ENCODE measurements at regions not wholly inside any gene's neighbourhood (a gene's known extent, or its start where the extent isn't known, plus 50 kb on each side); places are given as distances from the start of the nearest gene placed in this dataset.

DNA sequence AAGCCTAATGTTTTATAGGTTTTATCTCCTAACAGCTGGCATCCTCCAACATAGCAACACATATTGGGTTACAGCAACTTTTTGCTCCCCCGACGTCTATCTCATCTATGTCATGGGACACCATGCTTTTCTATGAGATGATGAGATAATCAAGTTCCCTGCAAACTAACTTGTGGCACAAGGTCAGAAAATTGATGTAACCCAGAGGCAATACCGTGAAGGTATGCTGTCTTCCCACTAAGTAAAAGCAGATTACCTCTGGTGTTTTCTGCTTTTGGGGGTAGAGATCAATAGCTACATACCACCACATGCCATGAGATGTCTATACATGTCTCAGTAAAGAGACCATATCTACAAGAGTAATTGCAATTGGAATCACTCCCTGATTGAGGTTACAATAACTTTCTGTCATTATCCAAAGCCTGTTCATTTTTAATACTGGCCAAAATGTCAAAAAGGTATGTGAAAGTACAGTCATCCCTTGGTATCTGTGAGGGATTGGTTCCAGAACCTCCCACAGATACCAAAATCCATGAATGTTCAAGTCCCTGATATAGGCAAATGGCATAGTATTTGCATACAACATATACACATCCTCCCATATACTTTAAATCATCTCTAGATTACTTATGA is 131.3 kb downstream of the CYSLTR2 start:
- TF ChIP-seq, protein P1, sequence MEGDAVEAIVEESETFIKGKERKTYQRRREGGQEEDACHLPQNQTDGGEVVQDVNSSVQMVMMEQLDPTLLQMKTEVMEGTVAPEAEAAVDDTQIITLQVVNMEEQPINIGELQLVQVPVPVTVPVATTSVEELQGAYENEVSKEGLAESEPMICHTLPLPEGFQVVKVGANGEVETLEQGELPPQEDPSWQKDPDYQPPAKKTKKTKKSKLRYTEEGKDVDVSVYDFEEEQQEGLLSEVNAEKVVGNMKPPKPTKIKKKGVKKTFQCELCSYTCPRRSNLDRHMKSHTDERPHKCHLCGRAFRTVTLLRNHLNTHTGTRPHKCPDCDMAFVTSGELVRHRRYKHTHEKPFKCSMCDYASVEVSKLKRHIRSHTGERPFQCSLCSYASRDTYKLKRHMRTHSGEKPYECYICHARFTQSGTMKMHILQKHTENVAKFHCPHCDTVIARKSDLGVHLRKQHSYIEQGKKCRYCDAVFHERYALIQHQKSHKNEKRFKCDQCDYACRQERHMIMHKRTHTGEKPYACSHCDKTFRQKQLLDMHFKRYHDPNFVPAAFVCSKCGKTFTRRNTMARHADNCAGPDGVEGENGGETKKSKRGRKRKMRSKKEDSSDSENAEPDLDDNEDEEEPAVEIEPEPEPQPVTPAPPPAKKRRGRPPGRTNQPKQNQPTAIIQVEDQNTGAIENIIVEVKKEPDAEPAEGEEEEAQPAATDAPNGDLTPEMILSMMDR (IDR thresholded peaks at IDR 0.05; ENCODE audit: extremely low read depth, missing control alignments), result no peak
- DNase-seq (ENCODE audit: low spot score), result no peak

- TF ChIP-seq, protein P1 (IDR thresholded peaks at IDR 0.05; ENCODE audit: extremely low read depth, missing control alignments), result no peak
- DNase-seq (ENCODE audit: low spot score), result no peak
Measured at GRCh38 chr13:48790199-48790598, 136.5 kb downstream of the CYSLTR2 start.

DNA sequence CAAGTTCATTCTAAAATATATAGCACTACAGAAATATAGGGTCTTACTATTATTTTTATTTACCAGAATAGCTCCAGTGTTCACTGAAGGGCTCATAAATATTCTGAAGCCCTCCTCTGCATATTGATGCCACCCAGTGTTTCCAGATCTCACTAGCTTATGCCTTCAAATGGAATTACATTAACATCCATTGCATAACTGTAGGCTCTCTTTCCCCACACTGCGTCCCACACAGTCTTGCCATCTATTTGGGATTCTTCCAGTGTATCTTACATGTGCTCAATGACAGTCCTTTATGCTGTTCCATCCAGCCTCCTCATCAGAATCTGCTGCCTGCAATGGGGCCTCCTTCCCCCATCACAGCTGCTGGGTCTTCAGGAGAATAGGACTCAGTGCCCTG is 137.2 kb downstream of the CYSLTR2 start:
- DNase-seq (ENCODE audit: low spot score), result no peak

DNA sequence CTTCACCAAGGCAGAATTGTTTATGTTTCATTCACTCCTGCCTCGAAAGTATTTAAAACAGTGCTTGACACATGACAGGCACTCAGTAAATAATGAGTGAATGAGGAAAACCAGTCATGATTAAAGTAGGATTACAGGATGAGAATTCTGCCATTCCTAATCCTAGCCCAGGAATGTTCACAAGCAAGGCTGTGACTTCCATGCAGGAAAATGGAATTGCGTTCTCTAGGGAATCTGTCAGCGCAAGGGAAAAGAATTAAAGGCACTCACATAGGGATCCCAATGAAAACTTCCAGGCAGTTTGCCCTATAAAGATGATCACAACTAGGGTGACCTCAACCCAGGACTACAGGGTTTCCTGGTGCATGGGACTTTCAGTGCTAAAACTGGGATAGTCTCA is 143.4 kb downstream of the CYSLTR2 start:
- TF ChIP-seq, protein P1 (IDR thresholded peaks at IDR 0.05; ENCODE audit: extremely low read depth, missing control alignments), result no peak
- no peak for DNase-seq (ENCODE audit: low spot score)

More for the DNA sequence above, 137.2 kb downstream of the CYSLTR2 start:
- TF ChIP-seq, protein P1 (IDR thresholded peaks at IDR 0.05; ENCODE audit: extremely low read depth, missing control alignments), result no peak

DNA sequence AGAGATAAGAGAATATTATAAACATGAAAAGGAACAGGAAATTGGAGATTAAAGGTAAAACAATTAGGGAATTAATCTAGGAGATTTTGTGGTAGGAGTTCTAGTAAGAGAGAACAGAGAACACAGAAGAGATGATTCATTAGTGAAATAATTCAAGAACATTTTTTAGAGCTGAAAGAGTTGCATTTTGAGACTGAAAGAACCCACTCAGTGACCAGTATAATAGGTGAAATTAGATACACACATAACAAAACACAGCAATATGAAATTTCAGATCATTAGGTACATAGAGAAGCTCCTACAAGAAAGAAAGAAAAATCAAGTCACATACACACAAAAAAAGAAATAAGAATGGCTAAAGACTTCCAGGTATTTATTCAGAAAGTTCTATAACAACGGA is 144.0 kb downstream of the CYSLTR2 start:
- no peak for DNase-seq (ENCODE audit: low spot score)

DNA sequence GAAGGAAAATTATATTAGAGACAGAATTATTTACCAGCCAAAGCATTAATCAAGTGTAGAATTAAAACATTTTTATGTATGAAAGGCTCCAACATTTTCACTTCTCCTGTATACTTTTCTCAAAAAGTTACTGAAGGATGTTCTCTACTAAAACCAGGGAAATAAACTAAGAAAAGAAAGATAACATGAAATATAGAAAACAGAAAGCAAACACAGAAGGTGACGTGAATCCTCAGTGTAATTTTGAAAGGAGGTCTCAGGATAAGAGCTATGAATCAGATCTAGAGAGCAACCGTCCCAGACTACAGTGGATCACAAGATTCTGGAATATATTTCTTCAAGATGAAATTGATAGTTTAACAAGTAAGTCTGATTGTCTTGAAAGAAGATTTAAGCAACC is 144.5 kb downstream of the CYSLTR2 start:
- no peak for DNase-seq (ENCODE audit: low spot score)
- TF ChIP-seq, protein P1 (IDR thresholded peaks at IDR 0.05; ENCODE audit: extremely low read depth, missing control alignments), result no peak

More for the DNA sequence above, 144.0 kb downstream of the CYSLTR2 start:
- TF ChIP-seq, protein P1 (IDR thresholded peaks at IDR 0.05; ENCODE audit: extremely low read depth, missing control alignments), result no peak

GRCh38 chr13:48801255-48801654 is 147.5 kb downstream of the CYSLTR2 start:
- DNase-seq (ENCODE audit: low spot score), result no peak
- TF ChIP-seq, protein P1 (IDR thresholded peaks at IDR 0.05; ENCODE audit: extremely low read depth, missing control alignments), result no peak
